ENCODE measurements at regions not wholly inside any gene's neighbourhood (a gene's known extent, or its start where the extent isn't known, plus 50 kb on each side); places are given as distances from the start of the nearest gene placed in this dataset.
"Not testable (repeated sequence)": the region's sequence is repeated elsewhere in the genome, so short reads cannot be mapped to it uniquely, and the experiment has no call there.

GRCh38 chr6:134546962-134547645 is 229.2 kb upstream of the SGK1 start:
- no peak for DNase-seq

- no peak for DNase-seq
These were observed 226.8 kb upstream of the SGK1 start for GRCh38 chr6:134544737-134545136.

- DNase-seq = no peak
These were observed 225.2 kb upstream of the SGK1 start for GRCh38 chr6:134543128-134543527.

- no peak for DNase-seq
These were observed 223.1 kb upstream of the SGK1 start for GRCh38 chr6:134541001-134541400.

GRCh38 chr6:134539865-134540323 is 222.0 kb upstream of the SGK1 start:
- DNase-seq = peak in 1 of 2 donors; percentile 3

GRCh38 chr6:134537765-134538164 is 219.9 kb upstream of the SGK1 start:
- not testable (repeated sequence) for DNase-seq

GRCh38 chr6:134537146-134537555 is 219.2 kb upstream of the SGK1 start:
- no peak for DNase-seq

GRCh38 chr6:134535831-134536230 is 217.9 kb upstream of the SGK1 start:
- no peak for DNase-seq

GRCh38 chr6:134534708-134535149 is 216.8 kb upstream of the SGK1 start:
- DNase-seq = no peak

GRCh38 chr6:134533991-134534390 is 216.1 kb upstream of the SGK1 start:
- no peak for DNase-seq

GRCh38 chr6:134532694-134533624 is 215.0 kb upstream of the SGK1 start:
- no peak for DNase-seq

- no peak for DNase-seq
These were observed 213.7 kb upstream of the SGK1 start for GRCh38 chr6:134531611-134532010.

GRCh38 chr6:134531188-134531551 is 213.3 kb upstream of the SGK1 start:
- DNase-seq = no peak

GRCh38 chr6:134529921-134530320 is 212.0 kb upstream of the SGK1 start:
- DNase-seq = peak; percentile 34 to 41

- DNase-seq = no peak
These were observed 211.4 kb upstream of the SGK1 start for GRCh38 chr6:134529305-134529704.

- DNase-seq = no peak
These were observed 209.3 kb upstream of the SGK1 start for GRCh38 chr6:134527108-134527787.

- no peak for DNase-seq
These were observed 207.4 kb upstream of the SGK1 start for GRCh38 chr6:134525190-134525868.

- peak in 1 of 2 donors; percentile 8 for DNase-seq
These were observed 206.2 kb upstream of the SGK1 start for GRCh38 chr6:134523903-134524650.

GRCh38 chr6:134523051-134523450 is 205.1 kb upstream of the SGK1 start:
- no peak for DNase-seq

- DNase-seq = no peak
These were observed 203.2 kb upstream of the SGK1 start for GRCh38 chr6:134521116-134521501.

- no peak for DNase-seq
These were observed 202.5 kb upstream of the SGK1 start for GRCh38 chr6:134520181-134521115.
